HG03025 (cell line): ENCODE measurements at regions not wholly inside any gene's neighbourhood (a gene's known extent, or its start where the extent isn't known, plus 50 kb on each side); places are given as distances from the start of the nearest gene placed in this dataset.

ENCODE experiments used
- ATAC-seq: cut with Tn5 transposase; IDR thresholded peaks from one replicate; pipeline ENCODE4 v1.9.1; 2021; ENCODE audit warnings: mild to moderate bottlenecking, moderate library complexity; ENCODE audit not compliant: unreplicated experiment, low FRiP score

DNA sequence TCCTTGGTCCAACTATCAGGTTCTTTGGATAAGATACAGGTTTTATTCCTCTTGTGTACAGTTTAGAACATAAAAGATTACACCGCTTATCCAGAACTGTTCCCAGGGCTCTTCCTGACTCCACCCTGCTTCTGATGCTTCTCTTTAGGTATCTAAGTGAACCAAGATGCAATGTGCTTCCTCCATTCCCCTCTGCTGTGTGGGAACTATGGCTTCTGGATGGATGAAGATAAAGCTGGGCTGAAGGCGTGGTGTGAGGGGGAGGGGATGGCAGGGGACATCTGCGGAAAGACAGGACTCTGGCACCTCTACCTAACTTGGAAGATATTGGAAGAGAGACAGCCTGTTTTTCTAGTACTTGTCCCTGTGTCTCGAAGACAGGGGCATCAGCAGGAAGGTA lies 209.9 kb upstream of the TBX20 start:
- ATAC-seq: no peak

DNA sequence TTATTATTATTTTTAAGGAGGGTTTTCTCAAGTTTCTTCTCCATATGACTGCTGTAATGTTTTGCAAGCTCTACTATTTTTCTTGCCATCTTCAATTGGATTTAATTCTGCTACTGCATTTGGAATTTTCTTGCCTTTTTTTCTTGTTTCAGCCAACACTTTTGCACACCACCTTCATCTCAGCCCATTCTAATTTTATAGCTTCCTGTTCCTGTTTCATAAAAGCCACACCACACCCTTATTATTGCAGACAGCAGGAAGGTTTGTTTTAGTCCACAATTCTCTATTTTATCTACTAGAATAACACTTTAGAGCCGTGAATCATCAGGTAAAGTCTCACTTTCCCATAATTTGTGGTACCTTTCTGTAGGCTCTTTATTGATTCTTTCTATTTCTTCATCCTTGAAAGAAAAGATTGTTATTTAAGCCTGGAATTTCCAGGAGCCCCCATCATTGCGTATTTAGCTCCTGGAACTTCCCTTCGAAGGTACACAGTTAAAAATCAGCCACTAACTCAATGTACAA lies 209.3 kb upstream of the TBX20 start:
- ATAC-seq: no peak

DNA sequence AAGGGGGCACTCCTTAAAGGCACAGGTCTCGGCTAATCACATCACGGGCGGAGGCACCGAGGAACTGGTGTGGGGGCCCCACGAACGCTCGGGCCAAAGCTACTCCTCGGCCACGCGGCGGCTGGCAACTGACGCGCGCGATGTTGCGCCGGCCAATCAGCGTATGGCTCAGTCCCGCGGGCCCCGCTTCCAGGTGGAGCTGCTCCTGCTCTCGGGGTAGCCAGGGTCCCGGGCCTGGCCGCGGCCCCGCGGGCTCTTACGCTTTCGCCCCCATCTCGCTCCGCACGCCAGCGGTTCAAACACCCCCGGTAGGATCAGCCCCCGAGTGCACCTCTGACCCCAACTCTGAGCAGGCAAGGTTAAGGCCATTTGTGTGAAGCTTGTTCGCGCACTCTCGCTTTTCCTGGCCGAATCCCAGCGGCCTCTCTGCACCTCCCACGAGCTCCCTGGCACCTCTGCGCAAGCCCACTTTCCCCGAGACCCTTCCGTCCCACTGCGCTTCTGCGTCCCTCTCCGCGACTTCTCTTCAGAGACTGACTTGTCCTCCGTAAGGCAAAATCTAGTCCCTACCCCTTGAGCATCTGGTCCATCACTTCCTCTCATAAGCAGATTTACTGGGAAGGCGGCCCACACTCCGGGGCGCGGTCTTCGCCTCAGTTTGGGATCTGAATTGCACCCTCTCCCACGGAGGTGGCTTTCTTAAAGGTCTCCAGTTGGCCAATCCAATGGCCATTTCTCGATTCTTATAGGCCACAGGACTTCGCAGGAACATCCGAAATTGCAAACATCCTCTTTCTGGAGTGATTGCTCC lies 200.9 kb upstream of the TBX20 start:
- ATAC-seq: no peak

GRCh38 chr7:35450456-35451214 lies 196.7 kb upstream of the TBX20 start:
- no peak for ATAC-seq

DNA sequence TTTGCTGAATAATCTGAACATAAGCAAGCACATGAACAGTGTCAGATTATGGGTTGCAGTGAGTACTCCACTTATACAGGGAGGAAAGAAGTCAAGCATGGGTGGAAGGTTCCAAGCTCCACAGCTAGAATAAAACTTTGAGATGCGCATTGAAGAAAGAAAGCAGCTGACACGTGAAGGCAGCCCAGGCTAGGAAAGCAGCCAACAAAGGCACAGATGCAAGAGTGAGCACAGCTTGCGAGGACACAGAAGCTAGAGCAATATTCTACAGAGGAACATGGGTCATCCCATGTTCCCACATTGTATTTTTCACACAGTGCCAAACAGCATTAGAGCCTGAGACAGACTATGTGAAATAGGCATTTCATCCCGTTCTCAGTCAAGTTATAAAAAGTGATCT lies 194.6 kb upstream of the TBX20 start:
- ATAC-seq: no peak

- ATAC-seq: no peak
Measured at GRCh38 chr7:35446091-35446490, 192.2 kb upstream of the TBX20 start.

- ATAC-seq: no peak
Measured at GRCh38 chr7:35437619-35438275, 183.8 kb upstream of the TBX20 start.

GRCh38 chr7:35436452-35436851 lies 182.6 kb upstream of the TBX20 start:
- ATAC-seq: no peak

- ATAC-seq: no peak
Measured at GRCh38 chr7:35430547-35431153, 176.8 kb upstream of the TBX20 start.

- ATAC-seq: no peak
Measured at GRCh38 chr7:35424869-35425495, 171.1 kb upstream of the TBX20 start.

DNA sequence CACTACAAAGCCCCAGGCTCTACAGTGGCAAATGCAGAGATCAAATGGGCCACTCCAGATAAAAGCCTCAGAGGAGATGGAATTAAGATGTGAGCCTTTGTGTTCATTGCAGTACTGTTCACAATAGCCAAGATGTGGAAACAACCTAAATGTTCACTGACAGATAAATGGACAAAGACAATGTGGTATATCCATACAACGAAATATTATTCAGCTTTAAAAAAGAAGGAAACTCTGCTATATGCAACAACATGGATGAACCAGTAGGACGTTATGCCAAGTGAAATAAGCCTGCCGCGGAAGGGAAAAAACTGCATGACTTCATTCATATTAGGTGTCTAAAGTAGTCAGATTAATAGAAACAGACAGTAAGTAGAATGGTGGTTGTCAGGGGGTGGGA lies 170.5 kb upstream of the TBX20 start:
- ATAC-seq: no peak

DNA sequence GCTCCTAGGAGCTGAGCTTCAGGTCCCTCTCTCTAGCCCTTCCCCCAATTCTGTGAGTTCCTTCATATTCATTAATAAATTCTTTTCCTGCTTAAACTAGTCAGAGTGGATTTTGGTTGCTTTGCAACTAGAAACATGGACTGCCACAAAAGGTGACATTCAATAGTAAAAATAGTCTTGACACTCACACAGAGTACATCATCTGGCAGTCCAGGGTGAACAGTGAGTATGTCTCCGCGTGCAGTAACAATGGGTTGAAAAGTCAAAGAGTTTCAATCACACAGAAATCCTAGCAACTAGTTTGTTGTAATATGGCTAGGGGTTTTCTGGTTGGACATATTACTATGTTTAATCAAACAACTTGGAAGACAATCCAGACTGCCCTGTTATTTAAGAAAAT lies 168.8 kb upstream of the TBX20 start:
- ATAC-seq: no peak

GRCh38 chr7:35420656-35421055 lies 166.8 kb upstream of the TBX20 start:
- ATAC-seq: no peak

DNA sequence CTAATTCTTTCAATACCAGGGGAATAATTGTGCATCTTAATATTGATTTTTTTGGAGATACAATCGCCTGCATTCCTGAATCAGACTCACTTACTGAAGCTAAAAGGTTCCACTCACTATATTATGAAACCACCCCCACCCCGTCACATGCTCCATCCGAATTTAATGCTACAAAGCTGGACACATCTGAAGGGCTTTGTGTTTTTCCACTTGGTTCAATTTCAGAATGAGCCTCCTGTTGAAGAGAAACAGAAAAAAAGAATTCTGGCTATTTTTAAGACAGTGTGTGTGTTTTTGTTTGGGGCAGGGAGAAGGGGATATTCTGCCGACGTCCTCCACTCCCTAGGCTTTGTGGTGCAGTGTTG lies 165.5 kb upstream of the TBX20 start:
- ATAC-seq: no peak

- no peak for ATAC-seq
Measured at GRCh38 chr7:35418716-35419390, 165.0 kb upstream of the TBX20 start.

DNA sequence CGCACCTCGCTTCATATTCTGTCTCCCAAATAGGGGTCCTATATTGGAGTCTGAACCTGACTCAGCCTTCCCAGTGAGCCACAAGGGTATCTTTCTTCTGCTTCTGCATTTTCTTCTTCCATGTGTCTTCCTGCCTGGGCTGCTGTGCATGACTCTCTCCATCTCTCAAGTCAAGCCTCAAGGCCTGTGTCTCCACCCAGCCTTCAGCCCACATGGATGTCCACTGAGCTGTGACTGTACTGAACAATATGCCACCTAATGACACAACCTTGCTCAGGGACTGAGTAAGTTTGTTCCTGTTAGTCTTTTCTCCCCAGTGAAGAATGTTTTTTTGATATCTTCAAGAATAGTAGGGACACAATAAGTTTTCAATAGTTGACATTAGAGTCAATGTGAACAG lies 162.7 kb upstream of the TBX20 start:
- no peak for ATAC-seq

DNA sequence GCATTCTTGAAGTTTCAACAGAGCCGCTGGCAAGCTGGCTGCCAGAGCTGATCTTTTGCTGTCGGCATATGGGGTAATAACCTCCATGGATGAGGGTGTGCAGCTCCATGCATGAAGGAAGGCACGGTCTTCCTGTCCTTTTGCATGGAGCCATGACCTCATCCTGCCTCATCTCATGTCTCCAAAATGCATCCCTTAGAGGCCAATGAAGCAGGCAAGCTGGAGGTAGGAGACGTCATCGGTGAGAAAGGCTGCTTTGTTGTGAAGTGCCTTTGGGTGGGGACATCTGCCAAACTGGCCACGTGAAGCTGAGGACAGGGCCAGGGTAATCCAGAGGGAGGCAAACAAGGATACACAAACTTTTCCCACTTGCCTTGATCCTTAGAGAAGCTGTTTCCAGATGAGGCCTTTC lies 161.5 kb upstream of the TBX20 start:
- no peak for ATAC-seq

DNA sequence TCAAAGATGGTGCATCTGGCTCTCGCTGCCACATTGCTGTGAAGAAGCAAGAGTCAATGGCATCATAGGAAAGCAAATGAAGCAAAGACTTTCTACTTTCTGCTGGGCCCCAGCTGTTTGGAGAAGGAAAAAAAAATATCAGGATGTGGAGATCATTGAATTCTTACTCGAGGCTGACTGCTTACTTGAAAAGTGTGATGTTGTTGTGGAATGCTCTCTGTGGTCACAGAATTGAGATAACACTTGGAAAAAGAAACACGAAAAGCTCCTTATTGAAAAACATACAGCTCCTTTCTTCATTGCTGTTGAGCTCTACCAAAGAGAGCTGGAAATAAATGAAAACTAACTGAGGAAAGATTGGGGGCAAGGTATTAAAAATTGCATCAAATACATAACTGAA lies 157.4 kb upstream of the TBX20 start:
- no peak for ATAC-seq

GRCh38 chr7:35405461-35405860 lies 151.6 kb upstream of the TBX20 start:
- ATAC-seq: no peak
